SKM-1 (cell line): ENCODE measurements at regions not wholly inside any gene's neighbourhood (a gene's known extent, or its start where the extent isn't known, plus 50 kb on each side); places are given as distances from the start of the nearest gene placed in this dataset.
"Not testable (repeated sequence)": the region's sequence is repeated elsewhere in the genome, so short reads cannot be mapped to it uniquely, and the experiment has no call there.

ENCODE experiments used
- DNase-seq: peaks from one replicate; lab custom pipeline; 2025; ENCODE audit not compliant: unreplicated experiment; lab: John Stamatoyannopoulos, UW

- DNase-seq = no peak
Measured at GRCh38 chr2:238775591-238775990, 72.3 kb upstream of the TWIST2 start.

- DNase-seq = no peak
Measured at GRCh38 chr2:238776003-238776760, 71.7 kb upstream of the TWIST2 start.

DNA sequence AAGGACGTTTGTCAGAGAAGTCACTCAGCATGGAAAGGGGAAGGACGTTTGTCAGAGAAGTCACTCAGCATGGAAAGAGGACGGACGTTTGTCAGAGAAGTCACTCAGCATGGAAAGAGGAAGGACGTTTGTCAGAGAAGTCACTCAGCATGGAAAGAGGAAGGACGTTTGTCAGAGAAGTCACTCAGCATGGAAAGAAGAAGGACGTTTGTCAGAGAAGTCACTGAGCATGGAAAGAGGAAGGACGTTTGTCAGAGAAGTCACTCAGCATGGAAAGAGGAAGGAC lies 71.2 kb upstream of the TWIST2 start:
- not testable (repeated sequence) for DNase-seq

DNA sequence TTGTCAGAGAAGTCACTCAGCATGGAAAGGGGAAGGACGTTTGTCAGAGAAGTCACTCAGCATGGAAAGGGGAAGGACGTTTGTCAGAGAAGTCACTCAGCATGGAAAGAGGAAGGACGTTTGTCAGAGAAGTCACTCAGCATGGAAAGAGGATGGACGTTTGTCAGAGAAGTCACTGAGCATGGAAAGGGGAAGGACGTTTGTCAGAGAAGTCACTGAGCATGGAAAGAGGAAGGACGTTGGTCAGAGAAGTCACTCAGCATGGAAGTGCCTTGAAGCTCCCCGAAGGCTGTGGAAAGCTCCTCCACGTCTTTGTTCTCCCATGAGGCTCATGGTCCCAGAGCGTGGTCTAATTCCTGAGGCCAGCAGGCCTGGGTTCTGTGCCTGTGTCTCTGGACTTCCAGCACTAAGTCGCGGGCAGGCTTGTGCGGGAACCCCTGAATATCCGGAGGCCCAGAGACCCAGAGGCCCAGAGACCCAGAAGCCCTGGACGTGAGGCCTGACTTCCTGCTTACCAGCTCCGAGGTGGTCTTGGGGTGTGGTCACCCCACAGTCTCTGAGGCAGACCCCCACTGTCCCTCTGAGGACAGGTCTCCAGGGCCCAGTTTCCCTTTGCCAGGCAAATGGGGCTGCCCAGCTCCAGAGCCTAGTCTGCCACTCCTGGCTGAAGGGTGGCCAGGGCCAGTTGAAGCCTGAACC lies 70.4 kb upstream of the TWIST2 start:
- DNase-seq = no peak

DNA sequence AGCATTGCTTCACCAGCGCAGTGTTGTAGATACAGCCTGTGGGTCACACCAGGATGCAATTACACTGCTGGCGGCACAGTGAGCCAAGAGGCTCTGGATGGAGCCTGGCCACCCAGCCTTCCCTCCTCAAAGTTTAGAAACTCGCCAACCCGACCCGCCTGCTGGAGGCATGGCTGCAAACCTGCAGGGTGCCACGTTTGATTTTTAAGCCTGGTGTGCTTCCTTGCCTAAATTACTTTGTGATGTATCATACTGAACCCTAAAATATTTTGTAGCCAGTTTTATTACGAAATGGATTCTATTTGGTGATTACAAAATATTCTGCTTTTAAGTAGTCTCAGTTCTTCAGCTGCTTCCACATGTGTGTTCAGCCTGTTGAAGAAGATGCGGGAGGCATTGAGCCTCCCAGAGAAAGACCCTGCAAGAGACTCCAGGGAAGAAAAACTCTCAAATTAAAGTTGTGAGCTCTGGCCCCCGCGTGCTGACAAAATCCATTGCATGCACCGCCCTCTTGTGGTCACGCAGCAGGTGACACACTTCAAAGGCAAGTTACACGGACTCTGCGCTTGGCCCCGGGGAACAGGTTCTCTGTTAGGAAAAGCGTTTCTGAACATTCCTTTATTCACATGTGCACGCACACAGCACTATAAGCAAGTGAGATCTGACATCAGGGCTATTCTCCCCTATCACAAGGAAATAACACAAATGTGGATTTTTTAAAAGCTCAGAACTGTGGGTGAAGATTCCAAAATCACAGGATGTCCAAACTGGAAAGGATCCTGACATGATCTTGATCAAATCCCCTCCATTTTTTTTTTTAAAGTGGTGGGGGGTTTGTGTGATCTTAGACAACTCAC lies 63.0 kb upstream of the TWIST2 start:
- DNase-seq = peak; percentile 16

- DNase-seq = no peak
Measured at GRCh38 chr2:238785528-238785860, 62.4 kb upstream of the TWIST2 start.

DNA sequence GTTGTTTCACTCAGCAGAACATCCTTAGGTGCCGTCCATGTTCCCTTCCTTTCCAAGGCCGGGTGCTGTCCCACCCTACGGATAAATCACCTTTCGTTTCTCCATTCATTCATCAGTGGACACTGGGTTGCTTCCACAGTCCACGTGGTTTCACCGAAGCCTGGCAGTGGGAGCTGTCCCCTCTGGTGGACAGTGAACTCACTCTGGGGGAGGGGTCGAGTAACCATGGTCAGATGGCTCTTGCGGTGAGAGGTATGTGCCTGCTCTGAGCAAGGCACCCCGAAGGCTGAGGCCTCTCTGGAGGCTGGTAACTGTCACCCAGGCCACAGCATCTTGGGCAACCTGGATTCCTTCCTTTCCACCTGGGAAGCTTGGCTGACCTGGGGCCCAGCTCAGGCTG lies 61.5 kb upstream of the TWIST2 start:
- DNase-seq = no peak

GRCh38 chr2:238786792-238787490 lies 60.9 kb upstream of the TWIST2 start:
- no peak for DNase-seq

GRCh38 chr2:238787501-238787900 lies 60.4 kb upstream of the TWIST2 start:
- DNase-seq = no peak

DNA sequence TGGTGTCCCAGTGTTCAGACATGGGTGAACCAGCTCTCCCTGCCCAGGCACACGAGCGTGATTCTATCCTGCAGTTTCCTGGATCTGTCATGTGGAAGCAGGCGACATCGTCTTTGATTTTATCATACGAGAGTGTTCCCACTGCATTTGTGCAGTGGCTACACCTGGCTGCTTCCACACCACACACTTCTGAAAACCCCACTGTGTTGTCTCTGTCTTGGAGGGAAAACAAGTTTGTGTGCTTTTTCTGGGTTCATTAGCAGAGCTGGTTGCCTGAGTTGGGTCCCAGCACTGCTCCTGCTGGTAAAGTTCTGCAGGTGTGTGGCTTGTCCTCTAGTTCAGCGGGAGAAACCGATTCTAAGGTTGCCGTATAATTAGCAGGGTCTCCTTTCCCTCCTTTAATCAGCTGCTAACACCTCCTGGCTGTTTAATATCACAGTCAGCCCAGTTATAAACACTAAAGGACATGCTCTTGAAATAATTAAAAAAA lies 58.5 kb upstream of the TWIST2 start:
- DNase-seq = no peak

DNA sequence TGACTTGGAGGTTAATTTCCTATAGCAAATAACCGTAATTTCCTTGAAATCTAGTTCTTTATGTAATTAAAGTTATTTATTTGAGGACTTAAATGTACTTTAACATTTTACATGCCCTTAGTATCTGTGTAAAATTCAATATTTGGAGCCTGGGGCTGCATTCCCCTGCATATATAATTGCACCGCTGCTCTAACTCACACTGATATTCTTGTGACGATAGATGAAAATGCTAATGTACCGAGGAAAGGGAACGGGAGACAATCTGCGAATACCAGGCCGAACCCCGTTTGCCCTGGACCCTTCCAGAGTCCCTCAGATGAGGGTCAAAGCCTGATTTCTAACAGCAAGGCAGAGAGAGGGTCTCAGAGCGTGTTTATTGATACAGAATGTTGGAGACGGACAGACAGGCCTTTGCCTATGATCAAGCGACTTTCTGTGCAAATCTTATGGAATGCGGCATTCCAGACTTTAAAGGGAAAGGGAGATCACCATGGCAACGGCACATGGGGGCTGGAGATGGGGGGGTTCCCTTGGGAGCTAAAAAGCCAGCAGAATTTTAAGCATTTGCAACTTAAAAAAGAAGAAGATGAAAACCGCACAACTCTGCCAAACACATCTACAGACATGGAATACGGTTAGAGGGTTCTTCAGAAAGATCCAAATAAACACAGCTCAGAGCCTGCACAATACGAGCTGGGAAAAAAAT lies 57.6 kb upstream of the TWIST2 start:
- DNase-seq = no peak

DNA sequence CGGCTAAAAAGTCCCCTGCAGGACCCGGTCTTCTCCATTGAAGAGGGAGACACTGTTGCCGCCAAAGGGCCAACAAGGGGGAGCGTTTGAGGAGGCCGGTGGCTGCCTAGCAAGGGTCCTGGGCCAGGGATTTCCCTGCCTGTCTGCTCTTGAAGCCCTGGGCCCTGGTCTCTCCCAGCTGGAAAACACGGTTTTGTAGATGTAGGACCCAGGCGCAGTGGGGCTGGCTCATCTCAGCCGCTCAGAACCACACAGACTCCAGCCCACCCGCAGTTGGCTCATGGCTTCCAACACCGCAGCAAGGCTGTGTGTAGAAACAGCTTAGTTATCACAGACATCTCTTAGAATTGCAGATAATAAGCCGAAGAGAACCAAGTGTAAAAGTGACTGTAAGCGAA lies 57.1 kb upstream of the TWIST2 start:
- no peak for DNase-seq

- DNase-seq = no peak
Measured at GRCh38 chr2:238791354-238791753, 56.5 kb upstream of the TWIST2 start.

DNA sequence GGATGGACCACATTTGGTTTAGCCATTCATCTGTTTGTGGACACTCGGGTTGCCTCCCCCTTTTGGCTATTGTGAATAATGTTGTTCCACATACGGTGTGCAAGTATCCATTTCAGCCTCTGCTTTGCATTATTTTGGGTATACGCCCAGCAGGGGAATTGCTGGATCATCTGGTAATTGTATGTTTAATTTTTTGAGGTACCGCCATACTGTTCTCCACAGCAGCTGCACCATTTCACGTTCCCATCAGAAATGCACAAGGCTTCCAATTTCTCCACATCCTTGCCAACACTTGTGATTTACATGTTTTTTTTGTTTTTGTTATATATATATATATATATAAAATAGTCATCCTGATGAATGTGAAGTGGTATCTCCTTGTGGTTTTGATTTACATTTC lies 54.6 kb upstream of the TWIST2 start:
- no peak for DNase-seq

DNA sequence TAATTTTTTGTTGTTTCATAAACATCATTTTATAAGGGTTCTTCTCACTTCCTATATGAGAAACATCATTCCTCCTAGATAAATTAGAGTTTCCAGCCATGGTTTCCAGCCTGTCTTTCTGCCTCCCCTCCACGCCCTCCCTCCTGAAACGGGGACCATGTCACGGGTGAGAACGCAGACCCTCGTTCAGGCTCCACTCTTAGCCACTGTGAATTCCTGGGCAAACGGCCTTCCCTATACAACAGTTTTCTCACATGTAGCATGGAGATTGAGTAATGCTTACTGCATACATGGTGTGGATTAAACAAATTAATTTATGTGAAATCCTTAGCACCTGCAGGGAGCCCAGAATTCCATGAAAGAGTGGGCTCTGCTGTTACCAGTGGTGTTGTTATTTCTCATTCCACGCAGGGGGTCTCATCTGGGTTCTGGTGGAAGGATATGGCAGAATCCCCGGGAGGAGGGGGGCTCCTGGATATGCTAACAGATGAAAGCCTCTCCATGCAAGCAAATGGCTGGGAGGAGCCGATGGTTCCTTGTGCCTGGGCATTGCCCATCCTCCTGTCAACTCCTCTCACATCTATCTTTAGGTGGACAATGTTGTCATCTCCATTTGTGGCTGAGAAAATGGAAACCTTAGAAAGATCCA lies 54.0 kb upstream of the TWIST2 start:
- no peak for DNase-seq

- no peak for DNase-seq
Measured at GRCh38 chr2:238796223-238796885, 51.5 kb upstream of the TWIST2 start.

- no peak for DNase-seq
Measured at GRCh38 chr2:238797537-238797936, 50.3 kb upstream of the TWIST2 start.
